MCF 10A (cell line): ENCODE measurements at regions not wholly inside any gene's neighbourhood (a gene's known extent, or its start where the extent isn't known, plus 50 kb on each side); places are given as distances from the start of the nearest gene placed in this dataset.

Experiments used
- BruUV-seq: library from RNA; stranded (reverse); fragments of 400-500 nt; replicated peaks from 2 replicates; lab custom pipeline; 2021; lab: Mats Ljungman, UMichigan
- CTCF ChIA-PET: fragments of 300-600 bp; sonication (Branson Sonifier 250); formaldehyde crosslinking; extraction: SDS; loops from one replicate; lab custom pipeline; 2021; ENCODE audit warnings: antibody characterized with exemption, inconsistent platforms; lab: Yijun Ruan, JAX
- POLR2A ChIA-PET: fragments of 300-600, 350-650 bp; sonication (Branson Sonifier 250); formaldehyde crosslinking; extraction: SDS; loops from one replicate; lab custom pipeline; 2020; ENCODE audit warnings: antibody characterized with exemption, inconsistent platforms; lab: Yijun Ruan, JAX
- DNase-seq: peaks from one replicate; pipeline ENCODE4 v3.0.0-alpha.2; 2018; ENCODE audit not compliant: unreplicated experiment
- H3K27ac Mint-ChIP-seq: one replicate; pipeline ENCODE4 v1.8.0; 2022; ENCODE audit warnings: mild to moderate bottlenecking, low read depth, mixed read lengths; ENCODE audit not compliant: unreplicated experiment
- H3K27me3 Mint-ChIP-seq: one replicate; pipeline ENCODE4 v1.8.0; 2022; ENCODE audit warnings: mixed read lengths; ENCODE audit not compliant: insufficient read depth, unreplicated experiment
- H3K36me3 Mint-ChIP-seq: one replicate; pipeline ENCODE4 v1.8.0; 2022; ENCODE audit warnings: mild to moderate bottlenecking, moderate library complexity, mixed read lengths; ENCODE audit not compliant: insufficient read depth, unreplicated experiment
- H3K4me1 Mint-ChIP-seq: one replicate; pipeline ENCODE4 v1.8.0; 2022; ENCODE audit warnings: mixed read lengths; ENCODE audit not compliant: insufficient read depth, unreplicated experiment
- H3K4me3 Mint-ChIP-seq: one replicate; pipeline ENCODE4 v1.8.0; 2022; ENCODE audit warnings: mild to moderate bottlenecking, moderate library complexity, mixed read lengths; ENCODE audit not compliant: unreplicated experiment
- H3K9me3 Mint-ChIP-seq: one replicate; pipeline ENCODE4 v1.8.0; 2022; ENCODE audit warnings: mixed read lengths; ENCODE audit not compliant: unreplicated experiment
- CTCF ChIP-seq: fragments of 200-600 bp; IDR thresholded peaks from one replicate; pipeline ENCODE4 v1.8.0; 2022; ENCODE audit warnings: antibody characterized with exemption, mild to moderate bottlenecking; ENCODE audit not compliant: unreplicated experiment
- intact Hi-C: fragments of 100-400 bp; cut with micrococcal nuclease; formaldehyde crosslinking; loops from 2 replicates; pipeline ENCODE4 v1.14.1; 2022

GRCh38 chr1:187153047-187153446, 324.3 kb downstream of the PLA2G4A start:
- ChIA-PET CTCF (no interaction called here), POLR2A (no interaction called here)
- no TSS peak for BruUV-seq
- intact Hi-C loops, result no loop called here
- DNase-seq, result no peak
- H3K27me3 Mint-ChIP-seq, result no peaks in the 10 kb centered on the region
- peaks cover 11% of the 10 kb centered on the region for H3K4me1 Mint-ChIP-seq
- no peak overlapping the region for H3K4me3 Mint-ChIP-seq
- no peak overlapping the region for H3K27ac Mint-ChIP-seq
- no peak for TF ChIP-seq CTCF
- no peaks in the 10 kb centered on the region for H3K36me3 Mint-ChIP-seq
- H3K9me3 Mint-ChIP-seq, result peaks cover 10% of the 10 kb centered on the region

- DNase-seq, result peak; percentile 8
These were observed 328.4 kb downstream of the PLA2G4A start for GRCh38 chr1:187157115-187157514.

DNA sequence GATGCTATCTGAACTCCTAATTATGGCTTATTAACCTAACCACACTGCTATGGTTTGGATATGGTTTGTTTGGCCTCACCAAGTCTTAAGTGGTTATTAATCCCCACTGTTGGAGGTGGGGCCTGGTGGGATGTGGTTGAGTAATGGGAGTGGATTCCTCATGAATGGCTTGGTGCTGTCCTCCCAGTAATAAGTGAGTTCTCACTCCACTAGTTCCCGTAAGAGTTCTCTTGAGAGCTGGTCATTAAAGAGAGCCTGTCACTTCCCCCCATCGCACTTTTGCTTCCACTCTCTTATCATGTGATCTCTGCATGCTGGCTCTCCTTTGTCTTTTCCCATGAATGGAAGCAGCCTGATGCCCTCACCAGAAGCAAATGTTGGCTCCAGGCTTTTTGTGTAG, 328.8 kb downstream of the PLA2G4A start:
- TF ChIP-seq CTCF, result no peak

More at GRCh38 chr1:187157115-187157514, 328.4 kb downstream of the PLA2G4A start:
- intact Hi-C loops, result no loop called here
- H3K4me3 Mint-ChIP-seq, result no peak overlapping the region
- no peak for TF ChIP-seq CTCF
- no peaks in the 10 kb centered on the region for H3K27me3 Mint-ChIP-seq
- peaks cover 10% of the 10 kb centered on the region for H3K9me3 Mint-ChIP-seq
- CTCF ChIA-PET, result interaction anchor here (0.6 kb wide), 1 partner anchor 90 kb away, joined by 4 read pairs; no protein-coding TSS in a partner anchor
- H3K36me3 Mint-ChIP-seq, result no peaks in the 10 kb centered on the region
- H3K4me1 Mint-ChIP-seq, result peaks cover 11% of the 10 kb centered on the region
- POLR2A ChIA-PET, result no interaction called here
- peak overlapping the region; percentile 1 for H3K27ac Mint-ChIP-seq
- BruUV-seq, result no TSS peak

GRCh38 chr1:187167555-187167954, 338.8 kb downstream of the PLA2G4A start:
- Mint-ChIP-seq H3K27ac (no peak overlapping the region), H3K4me3 (no peak overlapping the region), H3K4me1 (no peaks in the 10 kb centered on the region), H3K36me3 (peaks cover 6% of the 10 kb centered on the region), H3K27me3 (no peaks in the 10 kb centered on the region), H3K9me3 (peaks cover 8% of the 10 kb centered on the region)
- no peak for TF ChIP-seq CTCF
- intact Hi-C loops, result no loop called here
- ChIA-PET CTCF (no interaction called here), POLR2A (no interaction called here)
- DNase-seq, result no peak
- BruUV-seq, result no TSS peak

More for the DNA sequence above, 328.8 kb downstream of the PLA2G4A start:
- no peaks in the 10 kb centered on the region for H3K36me3 Mint-ChIP-seq
- CTCF ChIA-PET, result no interaction called here
- H3K27ac Mint-ChIP-seq, result no peak overlapping the region
- POLR2A ChIA-PET, result interaction anchor here (0.6 kb wide), 1 partner anchor 1140 kb away, joined by 3 read pairs; no protein-coding TSS in a partner anchor
- H3K9me3 Mint-ChIP-seq, result peaks cover 9% of the 10 kb centered on the region
- DNase-seq, result no peak
- H3K4me3 Mint-ChIP-seq, result no peak overlapping the region
- peaks cover 11% of the 10 kb centered on the region for H3K4me1 Mint-ChIP-seq
- H3K27me3 Mint-ChIP-seq, result no peaks in the 10 kb centered on the region
- intact Hi-C loops, result no loop called here
- no TSS peak for BruUV-seq
